EL (cell line): ENCODE measurements at regions not wholly inside any gene's neighbourhood (a gene's known extent, or its start where the extent isn't known, plus 50 kb on each side); places are given as distances from the start of the nearest gene placed in this dataset.

ENCODE experiments used
- DNase-seq: peaks from one replicate; pipeline ENCODE4 v3.0.0-alpha.2; 2016

DNA sequence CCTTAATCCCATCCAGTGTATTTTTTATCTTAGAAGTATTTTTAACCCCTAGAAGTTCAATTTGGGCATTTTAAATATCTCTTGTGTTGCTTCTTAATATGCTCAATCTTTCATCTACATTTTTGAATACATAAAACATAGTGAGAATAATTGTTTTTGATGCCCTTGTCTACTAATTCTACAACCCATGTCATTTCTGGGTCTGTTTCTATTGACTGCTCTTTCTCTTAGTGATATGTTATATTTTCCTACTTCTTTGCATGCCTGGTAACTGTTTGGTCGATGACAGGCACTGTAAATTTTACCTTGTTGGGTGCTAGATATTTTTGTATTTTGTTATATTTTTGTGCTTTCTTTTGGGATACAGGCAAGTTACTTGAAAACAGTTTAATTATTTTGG, 56.3 kb downstream of the CYTL1 start:
- DNase-seq = no peak
